GM11168 (cell line): ENCODE measurements at regions not wholly inside any gene's neighbourhood (a gene's known extent, or its start where the extent isn't known, plus 50 kb on each side); places are given as distances from the start of the nearest gene placed in this dataset.

Experiments
- in situ Hi-C: fragments of 300-500 bp; cut with MboI; formaldehyde crosslinking; loops from one replicate; pipeline ENCODE4 v1.12.0; 2022; ENCODE audit warnings: low sequenced_read_pairs; ENCODE audit not compliant: unreplicated experiment

DNA sequence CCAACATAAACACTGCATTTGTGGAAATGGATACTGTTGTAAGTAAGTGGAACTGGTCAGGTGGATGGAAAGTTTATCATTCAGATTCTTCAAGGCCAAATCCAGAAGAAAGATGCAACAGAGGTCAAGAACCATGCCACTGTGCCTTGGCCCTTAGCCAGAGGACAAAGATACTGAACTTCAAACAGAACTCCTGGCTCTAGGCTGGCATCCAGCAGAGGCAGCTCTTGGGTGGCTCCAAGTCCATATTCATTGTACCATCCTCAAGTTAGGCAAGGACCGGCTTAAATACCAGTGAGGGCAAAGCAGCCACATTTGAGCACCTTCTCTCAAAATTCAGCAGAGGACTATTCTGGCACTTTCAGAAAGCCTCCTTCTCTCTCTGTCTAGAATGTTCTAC lies 53.2 kb downstream of the DNAAF9 start:
- in situ Hi-C loops: no loop called here

GRCh38 chr20:3353646-3354045 lies 53.8 kb downstream of the DNAAF9 start:
- in situ Hi-C loops: no loop called here

DNA sequence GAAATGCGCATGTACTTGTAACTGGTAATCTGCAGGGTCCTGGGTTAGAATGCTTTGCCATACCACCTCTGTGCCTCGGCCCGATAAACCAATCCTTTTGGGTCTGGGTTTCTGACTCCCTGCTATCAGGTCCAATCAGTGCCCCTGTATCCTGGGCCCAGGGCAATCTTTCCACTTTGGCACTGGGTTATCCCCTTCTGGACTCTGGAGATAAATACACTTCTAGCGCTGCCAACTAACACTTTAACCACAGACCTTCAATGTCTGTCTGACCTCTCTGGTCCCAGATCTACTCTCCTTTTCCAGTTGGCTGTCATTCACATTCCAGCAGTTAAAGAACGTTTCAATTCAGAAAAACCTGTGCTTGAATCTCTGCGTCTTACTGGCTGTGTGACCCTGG lies 55.3 kb downstream of the DNAAF9 start:
- in situ Hi-C loops: no loop called here

DNA sequence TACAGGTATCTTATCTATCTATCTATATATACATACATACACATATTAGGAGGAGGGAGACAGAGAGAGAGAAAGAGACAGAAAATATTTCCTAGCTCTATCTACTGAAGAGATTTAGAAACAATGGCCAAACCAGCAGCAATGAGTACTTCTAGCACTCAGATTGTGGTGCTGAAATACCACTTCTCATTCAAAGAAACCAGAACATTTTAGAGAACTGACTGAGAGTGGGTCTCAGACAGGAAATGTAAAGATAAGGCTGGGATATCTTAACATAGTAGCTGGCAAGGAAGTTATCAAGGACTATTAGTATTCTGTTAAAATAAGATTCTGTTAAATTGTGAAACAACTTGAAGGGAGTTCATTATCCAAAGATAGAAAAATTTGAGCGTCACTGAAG lies 57.0 kb downstream of the DNAAF9 start:
- in situ Hi-C loops: no loop called here

DNA sequence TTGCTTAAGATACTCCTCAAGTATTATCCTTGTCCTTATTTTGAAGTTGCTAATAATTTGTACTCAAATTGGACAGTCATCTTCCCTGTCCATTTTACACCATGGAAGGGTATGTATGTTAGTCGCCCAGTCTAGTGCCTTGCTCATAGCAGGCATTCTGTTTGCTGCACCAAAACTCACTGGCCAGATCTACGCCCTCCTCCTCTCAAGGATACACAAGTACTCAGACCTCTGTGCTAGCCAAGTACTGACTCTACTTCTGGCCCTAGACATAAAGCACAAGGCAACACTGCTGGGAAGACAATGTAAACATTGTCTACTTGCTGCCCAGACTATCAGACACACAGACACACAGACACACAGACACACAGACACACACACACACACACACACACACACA lies 57.7 kb downstream of the DNAAF9 start:
- in situ Hi-C loops: no loop called here

GRCh38 chr20:3342766-3343165 lies 64.7 kb downstream of the DNAAF9 start:
- in situ Hi-C loops: no loop called here

DNA sequence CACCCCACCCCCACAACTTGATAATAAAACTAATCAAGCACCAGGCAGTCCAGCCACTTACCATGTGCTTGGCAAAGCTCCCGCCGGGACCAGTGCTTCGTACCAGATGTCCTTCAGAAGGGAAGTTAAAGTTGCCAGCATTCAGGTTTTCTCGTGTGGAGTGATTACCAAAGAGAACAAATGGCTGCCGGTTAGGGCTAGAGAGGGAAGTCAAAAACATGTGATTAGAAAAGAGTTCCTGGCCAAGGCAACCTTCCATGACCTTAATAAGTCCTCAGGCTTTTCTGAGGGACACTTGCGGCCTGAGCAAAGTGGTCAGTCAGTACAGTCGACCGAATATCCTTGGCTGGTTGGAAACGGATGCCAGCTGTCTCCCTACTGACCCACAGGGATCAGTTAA lies 67.0 kb downstream of the DNAAF9 start:
- in situ Hi-C loops: no loop called here

DNA sequence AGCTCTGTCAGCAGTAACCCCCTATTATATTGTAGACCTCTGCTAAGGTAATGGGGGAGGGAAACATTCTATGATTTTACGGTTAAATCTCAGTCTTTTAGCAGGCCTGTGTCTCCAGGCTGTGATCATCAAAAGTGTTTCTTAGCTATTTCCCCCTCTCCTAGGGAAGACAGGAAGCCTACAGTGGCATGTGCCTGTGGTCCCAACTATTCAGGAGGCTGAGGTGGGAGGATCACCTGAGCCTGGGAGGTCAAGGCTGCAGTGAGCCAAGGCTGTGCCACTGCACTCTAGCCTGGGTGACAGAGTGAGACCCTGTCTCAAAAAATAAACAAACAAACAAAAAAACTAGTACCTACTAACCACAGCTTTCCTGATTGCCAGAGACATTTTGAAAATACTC lies 67.9 kb downstream of the DNAAF9 start:
- in situ Hi-C loops: no loop called here

- in situ Hi-C loops: no loop called here
These were observed 68.4 kb downstream of the DNAAF9 start for GRCh38 chr20:3339076-3339475.

- in situ Hi-C loops: no loop called here
These were observed 73.1 kb downstream of the DNAAF9 start for GRCh38 chr20:3334156-3334943.

DNA sequence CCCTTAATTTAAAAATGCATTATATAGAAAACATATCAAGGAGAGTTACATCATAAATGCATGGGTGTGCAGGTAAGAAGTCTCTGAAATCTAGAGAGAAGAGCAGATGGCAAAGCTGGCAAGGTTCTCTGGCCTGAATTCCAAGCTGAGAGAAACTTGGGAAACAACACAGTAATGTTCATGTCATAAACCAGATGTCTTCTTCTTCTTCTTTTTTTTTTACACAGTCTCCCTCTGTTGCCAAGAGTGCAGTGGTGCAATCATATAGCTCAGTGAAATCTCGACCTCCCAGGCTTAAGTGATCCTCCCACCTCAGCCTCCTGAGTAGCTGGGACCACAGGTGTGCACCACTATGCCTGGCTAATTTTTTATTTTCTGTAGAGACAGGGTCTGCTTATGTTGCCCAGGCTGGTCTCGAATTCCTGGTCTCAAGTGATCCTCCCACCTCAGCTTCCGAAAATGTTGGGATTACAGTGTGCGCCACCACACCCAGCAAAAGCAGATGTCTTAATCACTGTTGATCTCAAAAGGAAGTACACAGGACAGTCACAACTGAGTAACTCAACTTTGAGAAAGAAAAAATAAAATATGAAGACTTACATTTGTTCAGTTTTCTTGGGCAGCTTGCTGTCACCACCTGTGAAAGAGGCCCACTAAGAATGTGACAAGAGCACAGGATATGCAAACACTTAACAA lies 77.3 kb downstream of the DNAAF9 start:
- in situ Hi-C loops: no loop called here

GRCh38 chr20:3328501-3328900 lies 79.0 kb downstream of the DNAAF9 start:
- in situ Hi-C loops: no loop called here

GRCh38 chr20:3326779-3327521 lies 80.5 kb downstream of the DNAAF9 start:
- in situ Hi-C loops: no loop called here

DNA sequence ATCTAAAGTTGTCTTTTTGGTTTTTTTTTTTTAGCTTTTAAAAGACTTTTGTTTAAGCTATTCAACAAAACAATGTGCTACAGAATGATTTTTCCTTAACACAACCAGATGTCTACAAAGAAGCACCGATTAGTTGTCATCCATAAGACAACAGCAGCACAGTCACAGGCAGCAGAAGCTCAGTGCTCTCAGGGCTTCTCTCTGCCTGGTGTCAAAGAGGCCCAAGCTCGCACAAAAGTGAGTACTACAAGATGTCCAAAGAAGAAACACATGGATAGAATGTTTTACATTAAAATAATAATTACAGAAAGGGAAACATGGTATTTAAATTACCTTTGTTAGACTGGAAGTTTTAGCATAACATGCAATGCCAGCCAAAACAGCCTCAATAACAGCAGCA lies 81.6 kb downstream of the DNAAF9 start:
- in situ Hi-C loops: no loop called here

- in situ Hi-C loops: no loop called here
These were observed 84.1 kb downstream of the DNAAF9 start for GRCh38 chr20:3323398-3323797.

DNA sequence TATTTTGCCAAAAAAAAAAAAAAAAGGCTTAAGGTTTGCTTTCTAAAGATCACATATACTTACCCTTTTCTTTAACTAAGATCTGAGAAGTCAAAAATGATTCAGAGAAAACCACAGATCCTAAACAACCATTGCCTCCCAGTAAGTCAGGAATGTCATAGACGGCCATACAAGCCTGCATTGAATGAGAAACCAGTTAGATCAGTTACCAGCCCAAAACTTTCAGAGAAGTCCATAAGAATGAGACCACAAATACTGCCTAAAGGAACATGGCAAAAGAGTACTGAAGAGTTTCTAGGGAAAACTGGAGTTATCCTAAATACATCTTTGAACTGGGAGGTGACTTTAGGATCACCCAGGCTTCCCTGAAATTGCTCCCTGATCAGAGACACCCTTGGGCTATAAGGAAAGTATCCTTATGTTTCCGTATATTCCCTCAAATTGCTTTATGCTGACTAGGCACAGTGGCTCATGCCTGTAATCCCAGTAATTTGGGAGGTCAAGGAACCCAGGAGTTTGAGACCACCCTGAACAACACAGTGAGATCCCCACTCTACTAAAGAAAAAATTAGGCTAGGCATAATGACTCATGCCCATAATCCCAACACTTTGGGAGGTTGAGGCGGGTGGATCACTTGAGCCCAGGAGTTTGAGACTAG lies 79.4 kb upstream of the SLC4A11 start:
- in situ Hi-C loops: loop anchor here (10.0 kb wide), 1 partner anchor 104 kb away; no protein-coding TSS in a partner anchor

- in situ Hi-C loops: loop anchor here (10.0 kb wide), 1 partner anchor 101 kb away; no protein-coding TSS in a partner anchor
These were observed 77.1 kb upstream of the SLC4A11 start for GRCh38 chr20:3316136-3316535.

DNA sequence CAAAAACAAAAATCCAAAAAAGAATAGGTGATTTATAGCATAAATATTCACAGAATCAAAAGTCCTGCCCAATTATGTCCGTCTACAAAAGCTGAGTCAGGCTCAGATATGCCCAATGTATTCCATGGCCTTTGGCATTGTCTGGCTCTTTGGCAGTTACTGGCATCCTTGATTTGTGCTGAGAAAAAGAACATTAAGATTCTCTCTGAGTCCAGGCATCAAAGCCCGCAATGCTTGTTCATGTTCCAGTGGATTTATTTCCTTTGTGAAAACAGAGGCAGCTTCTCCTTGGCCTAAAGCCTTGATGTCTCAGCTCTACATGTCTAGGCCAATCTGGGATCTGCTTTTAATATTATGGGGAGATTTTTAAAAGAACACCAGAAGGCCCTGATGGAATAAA lies 76.1 kb upstream of the SLC4A11 start:
- in situ Hi-C loops: loop anchor here (10.0 kb wide), 1 partner anchor 100 kb away; no protein-coding TSS in a partner anchor

DNA sequence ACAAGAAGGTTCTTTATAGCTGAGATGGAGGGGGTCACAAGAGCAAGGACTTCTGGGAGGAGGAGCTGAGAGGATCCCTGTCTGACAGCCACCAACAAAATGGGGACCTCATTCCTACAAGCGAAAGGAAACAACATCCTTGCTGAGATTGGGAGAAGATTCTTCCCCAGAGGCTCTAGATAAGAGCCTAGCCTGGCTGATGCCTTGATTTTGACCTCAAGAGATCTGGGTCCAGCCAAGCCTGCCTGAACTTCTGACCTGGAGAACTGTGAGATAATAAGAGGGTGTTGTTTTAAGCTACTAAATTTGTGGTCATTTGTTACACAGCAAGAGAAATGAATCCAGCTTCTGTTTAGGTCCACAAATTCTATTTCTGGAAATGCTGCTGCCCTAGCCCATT lies 75.4 kb upstream of the SLC4A11 start:
- in situ Hi-C loops: loop anchor here (10.0 kb wide), 1 partner anchor 100 kb away; no protein-coding TSS in a partner anchor

DNA sequence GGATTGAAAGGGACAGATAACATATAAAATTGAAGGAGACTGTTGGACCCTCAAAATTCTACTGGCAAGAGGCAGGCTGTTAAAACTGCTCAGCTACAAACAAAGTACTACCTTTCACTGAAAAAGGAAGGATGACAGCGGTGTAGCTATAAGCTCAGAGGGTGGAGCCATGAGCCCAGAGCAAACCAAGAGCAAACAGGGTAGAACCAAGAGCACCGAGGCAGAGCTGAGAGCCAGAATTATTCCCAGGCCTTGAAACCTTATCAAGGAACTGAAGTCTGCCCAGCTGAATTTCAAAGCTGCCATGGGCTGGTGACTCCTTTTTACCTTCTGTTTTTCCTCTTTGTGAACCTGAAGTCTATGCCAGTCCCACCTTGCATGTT lies 74.7 kb upstream of the SLC4A11 start:
- in situ Hi-C loops: loop anchor here (10.0 kb wide), 1 partner anchor 99 kb away; no protein-coding TSS in a partner anchor
